Breast epithelium (tissue), 3 donors: ENCODE measurements at regions not wholly inside any gene's neighbourhood (a gene's known extent, or its start where the extent isn't known, plus 50 kb on each side); places are given as distances from the start of the nearest gene placed in this dataset.

ENCODE experiments used
- POLR2A ChIP-seq: fragments of 450-650 bp; IDR thresholded peaks from one replicate; pipeline ENCODE4 v1.6.1; 2016; ENCODE audit warnings: antibody characterized with exemption, mild to moderate bottlenecking, moderate library complexity
- POLR2AphosphoS5 ChIP-seq, 3 donors: sonication (generic); formaldehyde crosslinking; IDR thresholded peaks; one replicate each; pipeline ENCODE4 v1.6.1; 2017; ENCODE audit warnings: antibody characterized with exemption in 3 of 3
- TF ChIP-seq, protein P1 (sequence below), 3 donors: fragments of 450-650 bp; IDR thresholded peaks; one replicate each; pipeline ENCODE4 v1.5.1; 2016 to 2017; ENCODE audit warnings: antibody characterized with exemption in 3 of 3, mild to moderate bottlenecking in 3 of 3, moderate library complexity in 3 of 3

DNA sequence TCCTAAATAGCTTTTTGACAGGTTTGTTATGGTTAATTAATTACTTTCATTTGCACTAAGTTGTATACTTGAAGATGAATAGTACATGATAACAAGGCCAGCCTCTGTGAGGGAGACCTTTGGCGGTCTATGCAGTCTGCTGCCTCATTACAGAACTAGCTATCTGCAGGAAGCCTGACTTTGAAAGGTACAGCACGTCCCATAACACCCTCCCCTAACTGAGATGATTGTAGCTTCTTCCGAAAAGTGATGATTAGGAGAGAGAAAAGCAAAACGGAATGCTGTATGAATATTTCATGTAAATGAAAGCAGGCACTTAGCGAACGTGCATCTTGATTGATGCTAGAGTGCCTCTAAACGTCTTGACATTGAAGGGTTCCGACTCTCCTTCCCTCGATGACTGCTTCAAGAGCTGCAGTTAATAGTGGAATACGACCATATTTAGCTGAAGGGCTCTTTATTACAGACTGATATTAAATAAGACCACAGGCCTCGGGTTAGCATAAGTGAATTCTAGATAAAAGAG is 116.2 kb upstream of the TMCO5A start:
- TF ChIP-seq, protein P1, sequence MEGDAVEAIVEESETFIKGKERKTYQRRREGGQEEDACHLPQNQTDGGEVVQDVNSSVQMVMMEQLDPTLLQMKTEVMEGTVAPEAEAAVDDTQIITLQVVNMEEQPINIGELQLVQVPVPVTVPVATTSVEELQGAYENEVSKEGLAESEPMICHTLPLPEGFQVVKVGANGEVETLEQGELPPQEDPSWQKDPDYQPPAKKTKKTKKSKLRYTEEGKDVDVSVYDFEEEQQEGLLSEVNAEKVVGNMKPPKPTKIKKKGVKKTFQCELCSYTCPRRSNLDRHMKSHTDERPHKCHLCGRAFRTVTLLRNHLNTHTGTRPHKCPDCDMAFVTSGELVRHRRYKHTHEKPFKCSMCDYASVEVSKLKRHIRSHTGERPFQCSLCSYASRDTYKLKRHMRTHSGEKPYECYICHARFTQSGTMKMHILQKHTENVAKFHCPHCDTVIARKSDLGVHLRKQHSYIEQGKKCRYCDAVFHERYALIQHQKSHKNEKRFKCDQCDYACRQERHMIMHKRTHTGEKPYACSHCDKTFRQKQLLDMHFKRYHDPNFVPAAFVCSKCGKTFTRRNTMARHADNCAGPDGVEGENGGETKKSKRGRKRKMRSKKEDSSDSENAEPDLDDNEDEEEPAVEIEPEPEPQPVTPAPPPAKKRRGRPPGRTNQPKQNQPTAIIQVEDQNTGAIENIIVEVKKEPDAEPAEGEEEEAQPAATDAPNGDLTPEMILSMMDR (IDR thresholded peaks at IDR 0.05) = no peak
- TF ChIP-seq POLR2A = no peak
- no peak for TF ChIP-seq POLR2AphosphoS5 (IDR thresholded peaks at IDR 0.05)
